Endothelial cell (in vitro differentiated cells): ENCODE measurements at regions not wholly inside any gene's neighbourhood (a gene's known extent, or its start where the extent isn't known, plus 50 kb on each side); places are given as distances from the start of the nearest gene placed in this dataset.
"Not testable (repeated sequence)": the region's sequence is repeated elsewhere in the genome, so short reads cannot be mapped to it uniquely, and the experiment has no call there.

Experiments
- DNase-seq: peaks from one replicate; pipeline ENCODE4 v3.0.0; 2021; ENCODE audit warnings: low spot score
- H3K27ac Mint-ChIP-seq: one replicate; pipeline ENCODE4 v1.8.0; 2021; ENCODE audit warnings: mixed read lengths, inconsistent platforms; ENCODE audit not compliant: unreplicated experiment
- H3K27me3 Mint-ChIP-seq: one replicate; pipeline ENCODE4 v1.8.0; 2021; ENCODE audit warnings: mild to moderate bottlenecking, moderate library complexity, mixed read lengths, inconsistent platforms; ENCODE audit not compliant: unreplicated experiment
- H3K36me3 Mint-ChIP-seq: one replicate; pipeline ENCODE4 v1.8.0; 2021; ENCODE audit warnings: mild to moderate bottlenecking, low read depth, mixed read lengths, inconsistent platforms; ENCODE audit not compliant: unreplicated experiment
- H3K4me1 Mint-ChIP-seq: one replicate; pipeline ENCODE4 v1.8.0; 2021; ENCODE audit warnings: mild to moderate bottlenecking, mixed read lengths, inconsistent platforms; ENCODE audit not compliant: unreplicated experiment
- H3K4me3 Mint-ChIP-seq: one replicate; pipeline ENCODE4 v1.8.0; 2021; ENCODE audit warnings: mild to moderate bottlenecking, mixed read lengths, inconsistent platforms; ENCODE audit not compliant: unreplicated experiment
- H3K9me3 Mint-ChIP-seq: one replicate; pipeline ENCODE4 v1.8.0; 2021; ENCODE audit warnings: mixed read lengths, inconsistent platforms; ENCODE audit not compliant: unreplicated experiment
- TF ChIP-seq, protein P1 (sequence below): fragments of 200-600 bp; sonication (generic); IDR thresholded peaks from one replicate; pipeline ENCODE4 v1.5.0; 2021; ENCODE audit warnings: antibody characterized with exemption; ENCODE audit not compliant: unreplicated experiment

- no peaks in the 10 kb centered on the region for H3K9me3 Mint-ChIP-seq
- no peaks in the 10 kb centered on the region for H3K27me3 Mint-ChIP-seq
- H3K36me3 Mint-ChIP-seq, result no peaks in the 10 kb centered on the region
- TF ChIP-seq, protein P1, sequence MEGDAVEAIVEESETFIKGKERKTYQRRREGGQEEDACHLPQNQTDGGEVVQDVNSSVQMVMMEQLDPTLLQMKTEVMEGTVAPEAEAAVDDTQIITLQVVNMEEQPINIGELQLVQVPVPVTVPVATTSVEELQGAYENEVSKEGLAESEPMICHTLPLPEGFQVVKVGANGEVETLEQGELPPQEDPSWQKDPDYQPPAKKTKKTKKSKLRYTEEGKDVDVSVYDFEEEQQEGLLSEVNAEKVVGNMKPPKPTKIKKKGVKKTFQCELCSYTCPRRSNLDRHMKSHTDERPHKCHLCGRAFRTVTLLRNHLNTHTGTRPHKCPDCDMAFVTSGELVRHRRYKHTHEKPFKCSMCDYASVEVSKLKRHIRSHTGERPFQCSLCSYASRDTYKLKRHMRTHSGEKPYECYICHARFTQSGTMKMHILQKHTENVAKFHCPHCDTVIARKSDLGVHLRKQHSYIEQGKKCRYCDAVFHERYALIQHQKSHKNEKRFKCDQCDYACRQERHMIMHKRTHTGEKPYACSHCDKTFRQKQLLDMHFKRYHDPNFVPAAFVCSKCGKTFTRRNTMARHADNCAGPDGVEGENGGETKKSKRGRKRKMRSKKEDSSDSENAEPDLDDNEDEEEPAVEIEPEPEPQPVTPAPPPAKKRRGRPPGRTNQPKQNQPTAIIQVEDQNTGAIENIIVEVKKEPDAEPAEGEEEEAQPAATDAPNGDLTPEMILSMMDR, result no peak
- no peak overlapping the region for H3K4me3 Mint-ChIP-seq
- H3K4me1 Mint-ChIP-seq, result no peaks in the 10 kb centered on the region
- no peak overlapping the region for H3K27ac Mint-ChIP-seq
- DNase-seq, result no peak
These were observed 56.0 kb upstream of the MID1 start for GRCh38 chrX:10676235-10676957.

- Mint-ChIP-seq H3K4me1 (no peaks in the 10 kb centered on the region), H3K9me3 (no peaks in the 10 kb centered on the region), H3K27ac (no peak overlapping the region), H3K4me3 (no peak overlapping the region), H3K36me3 (no peaks in the 10 kb centered on the region), H3K27me3 (no peaks in the 10 kb centered on the region)
- TF ChIP-seq, protein P1, result no peak
- no peak for DNase-seq
These were observed 57.1 kb upstream of the MID1 start for GRCh38 chrX:10677490-10677889.

GRCh38 chrX:10679387-10679786 lies 59.0 kb upstream of the MID1 start:
- Mint-ChIP-seq H3K27me3 (no peaks in the 10 kb centered on the region), H3K36me3 (no peaks in the 10 kb centered on the region), H3K27ac (no peak overlapping the region), H3K4me1 (no peaks in the 10 kb centered on the region), H3K9me3 (no peaks in the 10 kb centered on the region), H3K4me3 (no peak overlapping the region)
- TF ChIP-seq, protein P1, result no peak
- no peak for DNase-seq

DNA sequence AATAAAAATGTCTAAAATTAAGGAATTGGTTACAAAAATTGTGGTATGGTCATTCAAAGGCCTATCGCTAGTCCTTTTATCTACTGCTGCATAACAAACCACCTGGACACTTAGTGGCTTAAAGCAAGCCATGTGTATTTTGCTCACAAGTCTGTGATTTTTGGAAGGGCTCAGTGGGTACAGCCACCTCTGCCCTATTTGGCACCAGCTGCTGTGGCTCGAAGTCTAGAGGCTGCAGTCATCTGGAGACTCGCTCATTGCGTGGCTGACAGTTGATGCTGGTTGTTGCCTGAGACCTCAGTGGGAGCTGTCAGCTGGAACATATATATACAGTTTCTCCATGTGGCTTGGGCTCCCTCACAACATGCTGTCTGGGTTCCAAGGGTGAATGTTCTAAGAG lies 60.8 kb upstream of the MID1 start:
- Mint-ChIP-seq H3K4me3 (no peak overlapping the region), H3K9me3 (no peaks in the 10 kb centered on the region), H3K36me3 (no peaks in the 10 kb centered on the region), H3K27ac (no peak overlapping the region), H3K4me1 (no peaks in the 10 kb centered on the region), H3K27me3 (no peaks in the 10 kb centered on the region)
- no peak for DNase-seq
- TF ChIP-seq, protein P1, result no peak

GRCh38 chrX:10683631-10684030 lies 63.2 kb upstream of the MID1 start:
- not testable (repeated sequence) for H3K9me3 Mint-ChIP-seq, H3K27ac Mint-ChIP-seq, H3K4me1 Mint-ChIP-seq, H3K36me3 Mint-ChIP-seq, H3K4me3 Mint-ChIP-seq, H3K27me3 Mint-ChIP-seq, DNase-seq
